HEK293 (cell line): ENCODE measurements at regions not wholly inside any gene's neighbourhood (a gene's known extent, or its start where the extent isn't known, plus 50 kb on each side); places are given as distances from the start of the nearest gene placed in this dataset.

Experiments
- BCL11A ChIP-seq: fragments of 450-650 bp; formaldehyde crosslinking; IDR thresholded peaks from 2 replicates; pipeline ENCODE4 v1.5.1; 2016; ENCODE audit warnings: low read depth, missing biosample characterization, missing genetic modification characterization
- CTCF ChIP-seq: fragments of 450-650 bp; formaldehyde crosslinking; IDR thresholded peaks from 2 replicates; pipeline ENCODE4 v1.5.1; 2016; ENCODE audit warnings: missing biosample characterization, missing genetic modification characterization
- ZNF670 ChIP-seq: fragments of 450-650 bp; formaldehyde crosslinking; IDR thresholded peaks from 2 replicates; pipeline ENCODE4 v1.5.1; 2016; ENCODE audit warnings: missing biosample characterization, missing genetic modification characterization, low read depth

- no peak for TF ChIP-seq ZNF670 (tag by site-specific recombination)
- no peak for TF ChIP-seq BCL11A (tag by site-specific recombination)
- no peak for TF ChIP-seq CTCF
These were observed 246.6 kb upstream of the IL12B start for GRCh38 chr5:159576902-159577301.
